ENCODE measurements at regions not wholly inside any gene's neighbourhood (a gene's known extent, or its start where the extent isn't known, plus 50 kb on each side); places are given as distances from the start of the nearest gene placed in this dataset.

DNA sequence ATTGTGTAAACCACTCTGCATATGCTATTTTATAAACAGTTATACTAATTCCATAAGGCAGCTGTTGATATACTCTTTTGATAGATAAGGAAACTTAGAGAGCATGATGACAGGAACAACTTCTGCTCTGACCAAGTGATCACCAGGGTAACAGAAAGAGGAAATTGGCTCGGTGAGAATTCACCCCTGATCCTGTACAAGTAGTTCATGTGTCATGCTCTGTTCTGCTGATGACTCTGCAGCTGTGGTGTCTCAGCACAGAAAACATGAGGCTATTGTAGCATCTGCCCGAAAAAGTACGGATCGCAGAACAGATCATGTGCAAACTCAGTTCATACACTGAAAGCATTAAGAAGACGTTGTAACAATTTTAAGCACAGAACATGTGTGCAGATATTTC lies 345.0 kb downstream of the LRIG3 start:
- TF ChIP-seq, protein P1, sequence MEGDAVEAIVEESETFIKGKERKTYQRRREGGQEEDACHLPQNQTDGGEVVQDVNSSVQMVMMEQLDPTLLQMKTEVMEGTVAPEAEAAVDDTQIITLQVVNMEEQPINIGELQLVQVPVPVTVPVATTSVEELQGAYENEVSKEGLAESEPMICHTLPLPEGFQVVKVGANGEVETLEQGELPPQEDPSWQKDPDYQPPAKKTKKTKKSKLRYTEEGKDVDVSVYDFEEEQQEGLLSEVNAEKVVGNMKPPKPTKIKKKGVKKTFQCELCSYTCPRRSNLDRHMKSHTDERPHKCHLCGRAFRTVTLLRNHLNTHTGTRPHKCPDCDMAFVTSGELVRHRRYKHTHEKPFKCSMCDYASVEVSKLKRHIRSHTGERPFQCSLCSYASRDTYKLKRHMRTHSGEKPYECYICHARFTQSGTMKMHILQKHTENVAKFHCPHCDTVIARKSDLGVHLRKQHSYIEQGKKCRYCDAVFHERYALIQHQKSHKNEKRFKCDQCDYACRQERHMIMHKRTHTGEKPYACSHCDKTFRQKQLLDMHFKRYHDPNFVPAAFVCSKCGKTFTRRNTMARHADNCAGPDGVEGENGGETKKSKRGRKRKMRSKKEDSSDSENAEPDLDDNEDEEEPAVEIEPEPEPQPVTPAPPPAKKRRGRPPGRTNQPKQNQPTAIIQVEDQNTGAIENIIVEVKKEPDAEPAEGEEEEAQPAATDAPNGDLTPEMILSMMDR (IDR thresholded peaks at IDR 0.05), result no peak
- no peak for TF ChIP-seq ZFX (IDR thresholded peaks at IDR 0.05; ENCODE audit: borderline replicate concordance)
